Osteocyte (in vitro differentiated cells): ENCODE measurements at regions not wholly inside any gene's neighbourhood (a gene's known extent, or its start where the extent isn't known, plus 50 kb on each side); places are given as distances from the start of the nearest gene placed in this dataset. TPM values are rescaled to one million over a fixed set of nuclear protein-coding genes. Genes with fewer than 3 reads are reported as not detected.

Experiments
- DNase-seq: peaks from one replicate; pipeline ENCODE4 v3.0.0; 2021; ENCODE audit warnings: mixed read lengths; ENCODE audit not compliant: unreplicated experiment; ENCODE audit errors: extremely low spot score
- H3K27ac Mint-ChIP-seq: one replicate; pipeline ENCODE4 v1.8.0; 2021; ENCODE audit warnings: mild to moderate bottlenecking, mixed read lengths; ENCODE audit not compliant: unreplicated experiment
- H3K27me3 Mint-ChIP-seq: one replicate; pipeline ENCODE4 v1.8.0; 2021; ENCODE audit warnings: mixed read lengths; ENCODE audit not compliant: unreplicated experiment
- H3K36me3 Mint-ChIP-seq: one replicate; pipeline ENCODE4 v1.8.0; 2021; ENCODE audit warnings: mixed read lengths; ENCODE audit not compliant: unreplicated experiment
- H3K4me1 Mint-ChIP-seq: one replicate; pipeline ENCODE4 v1.8.0; 2021; ENCODE audit warnings: mixed read lengths; ENCODE audit not compliant: unreplicated experiment
- H3K4me3 Mint-ChIP-seq: one replicate; pipeline ENCODE4 v1.8.0; 2021; ENCODE audit warnings: mild to moderate bottlenecking, moderate library complexity, mixed read lengths; ENCODE audit not compliant: unreplicated experiment
- H3K9me3 Mint-ChIP-seq: one replicate; pipeline ENCODE4 v1.8.0; 2021; ENCODE audit warnings: mixed read lengths; ENCODE audit not compliant: unreplicated experiment
- microRNA-seq: library from miRNA; unstranded; fragments of <30 nt; microRNA quantifications from one replicate; pipeline ENCODE4 v1.1.0, GENCODE V29; 2020; ENCODE audit not compliant: unreplicated experiment
- TF ChIP-seq, protein P1 (sequence below): fragments of 200-600 bp; sonication (generic); IDR thresholded peaks from 2 replicates; pipeline ENCODE4 v1.5.0; 2021; ENCODE audit warnings: antibody characterized with exemption, mild to moderate bottlenecking, moderate library complexity

GRCh38 chr2:184534986-184535385 lies 63.3 kb upstream of the ZNF804A start:
- no peaks in the 10 kb centered on the region for H3K9me3 Mint-ChIP-seq
- H3K36me3 Mint-ChIP-seq: no peaks in the 10 kb centered on the region
- H3K4me1 Mint-ChIP-seq: no peaks in the 10 kb centered on the region
- H3K27me3 Mint-ChIP-seq: no peaks in the 10 kb centered on the region
- no peak overlapping the region for H3K27ac Mint-ChIP-seq
- no peak overlapping the region for H3K4me3 Mint-ChIP-seq
- TF ChIP-seq, protein P1, sequence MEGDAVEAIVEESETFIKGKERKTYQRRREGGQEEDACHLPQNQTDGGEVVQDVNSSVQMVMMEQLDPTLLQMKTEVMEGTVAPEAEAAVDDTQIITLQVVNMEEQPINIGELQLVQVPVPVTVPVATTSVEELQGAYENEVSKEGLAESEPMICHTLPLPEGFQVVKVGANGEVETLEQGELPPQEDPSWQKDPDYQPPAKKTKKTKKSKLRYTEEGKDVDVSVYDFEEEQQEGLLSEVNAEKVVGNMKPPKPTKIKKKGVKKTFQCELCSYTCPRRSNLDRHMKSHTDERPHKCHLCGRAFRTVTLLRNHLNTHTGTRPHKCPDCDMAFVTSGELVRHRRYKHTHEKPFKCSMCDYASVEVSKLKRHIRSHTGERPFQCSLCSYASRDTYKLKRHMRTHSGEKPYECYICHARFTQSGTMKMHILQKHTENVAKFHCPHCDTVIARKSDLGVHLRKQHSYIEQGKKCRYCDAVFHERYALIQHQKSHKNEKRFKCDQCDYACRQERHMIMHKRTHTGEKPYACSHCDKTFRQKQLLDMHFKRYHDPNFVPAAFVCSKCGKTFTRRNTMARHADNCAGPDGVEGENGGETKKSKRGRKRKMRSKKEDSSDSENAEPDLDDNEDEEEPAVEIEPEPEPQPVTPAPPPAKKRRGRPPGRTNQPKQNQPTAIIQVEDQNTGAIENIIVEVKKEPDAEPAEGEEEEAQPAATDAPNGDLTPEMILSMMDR: no peak
- DNase-seq: no peak

DNA sequence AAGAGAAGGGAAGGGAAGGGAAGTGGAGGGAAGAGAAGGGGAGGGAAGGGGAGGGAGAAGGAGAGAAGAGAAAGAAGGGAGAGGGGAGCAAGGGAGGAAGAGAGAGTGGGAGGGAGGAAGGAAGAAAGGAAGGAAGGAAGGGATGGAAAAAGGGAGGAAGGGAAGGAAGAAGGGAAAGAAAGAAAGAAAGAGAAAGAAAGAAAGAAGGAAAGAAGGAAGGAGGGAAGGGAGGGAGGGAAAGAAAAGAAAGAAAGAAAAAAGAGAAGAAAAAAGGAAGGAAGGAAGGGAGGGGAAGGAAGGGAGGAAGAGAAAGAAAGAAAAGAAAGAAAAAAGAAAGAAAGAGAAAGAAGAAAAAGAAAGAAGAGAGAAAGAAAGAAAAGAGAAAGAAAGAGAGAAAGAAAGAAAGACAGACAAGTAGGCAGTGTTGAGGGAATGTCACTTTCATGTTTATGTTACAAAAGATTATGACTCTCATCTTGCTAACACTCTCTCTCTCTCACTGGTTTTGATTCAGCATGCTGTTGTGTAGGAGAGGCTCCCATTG lies 58.0 kb upstream of the ZNF804A start:
- Mint-ChIP-seq H3K4me1 (no peaks in the 10 kb centered on the region), H3K27me3 (no peaks in the 10 kb centered on the region), H3K9me3 (no peaks in the 10 kb centered on the region), H3K36me3 (no peaks in the 10 kb centered on the region), H3K4me3 (no peak overlapping the region), H3K27ac (no peak overlapping the region)
- TF ChIP-seq, protein P1: no peak
- no peak for DNase-seq

DNA sequence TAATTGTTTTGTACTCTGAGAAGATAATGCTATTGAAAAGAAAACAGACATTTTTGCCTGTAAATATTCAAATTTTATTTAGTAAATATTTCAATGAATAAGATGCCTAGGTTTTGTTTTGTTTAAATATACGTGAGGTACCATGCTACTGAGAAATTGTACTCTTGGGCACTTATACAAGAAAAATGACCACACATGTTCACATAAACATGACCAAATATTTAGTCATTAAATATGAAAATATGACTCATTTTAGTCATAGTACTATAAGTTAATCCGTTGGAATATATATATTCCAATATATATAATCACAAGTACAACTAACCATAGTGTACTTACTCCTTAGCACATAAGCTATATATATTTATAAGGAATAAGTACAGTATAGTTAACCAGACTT lies 56.7 kb upstream of the ZNF804A start:
- H3K27me3 Mint-ChIP-seq: no peaks in the 10 kb centered on the region
- H3K4me3 Mint-ChIP-seq: no peak overlapping the region

GRCh38 chr2:184543832-184544231 lies 54.5 kb upstream of the ZNF804A start:
- Mint-ChIP-seq H3K4me1 (no peaks in the 10 kb centered on the region), H3K9me3 (peaks cover 4% of the 10 kb centered on the region), H3K36me3 (no peaks in the 10 kb centered on the region), H3K4me3 (no peak overlapping the region), H3K27ac (no peak overlapping the region), H3K27me3 (no peaks in the 10 kb centered on the region)
- TF ChIP-seq, protein P1: no peak
- no peak for DNase-seq

More for the DNA sequence above, 56.7 kb upstream of the ZNF804A start:
- no peaks in the 10 kb centered on the region for H3K4me1 Mint-ChIP-seq
- no peak for DNase-seq
- no peak overlapping the region for H3K27ac Mint-ChIP-seq
- H3K36me3 Mint-ChIP-seq: no peaks in the 10 kb centered on the region
- H3K9me3 Mint-ChIP-seq: no peaks in the 10 kb centered on the region
- TF ChIP-seq, protein P1: no peak

Small RNA genes in the stretch of these regions (microRNA-seq; reads per million reads assigned to microRNA genes)
- gene MIR548AE1: not detected
